Astrocyte of the cerebellum (primary cell): ENCODE measurements at regions not wholly inside any gene's neighbourhood (a gene's known extent, or its start where the extent isn't known, plus 50 kb on each side); places are given as distances from the start of the nearest gene placed in this dataset.

Experiments used
- DNase-seq: peaks from one replicate; pipeline ENCODE4 v3.0.0-alpha.2; 2011; ENCODE audit warnings: low read depth
- H3K4me3 ChIP-seq: 2 replicates; pipeline ENCODE4 v1.5.1; 2011; ENCODE audit warnings: mild to moderate bottlenecking, low read depth, low read length, moderate library complexity
- in situ Hi-C: cut with HindIII; loops from 2 replicates; pipeline ENCODE4 v1.10.0; 2017; ENCODE audit warnings: low sequenced_read_pairs
- TF ChIP-seq, protein P1 (sequence below): IDR thresholded peaks from 2 replicates; pipeline ENCODE4 v1.5.1; 2012; ENCODE audit warnings: low read length, low read depth, moderate library complexity, mild to moderate bottlenecking; ENCODE audit errors: missing control alignments

DNA sequence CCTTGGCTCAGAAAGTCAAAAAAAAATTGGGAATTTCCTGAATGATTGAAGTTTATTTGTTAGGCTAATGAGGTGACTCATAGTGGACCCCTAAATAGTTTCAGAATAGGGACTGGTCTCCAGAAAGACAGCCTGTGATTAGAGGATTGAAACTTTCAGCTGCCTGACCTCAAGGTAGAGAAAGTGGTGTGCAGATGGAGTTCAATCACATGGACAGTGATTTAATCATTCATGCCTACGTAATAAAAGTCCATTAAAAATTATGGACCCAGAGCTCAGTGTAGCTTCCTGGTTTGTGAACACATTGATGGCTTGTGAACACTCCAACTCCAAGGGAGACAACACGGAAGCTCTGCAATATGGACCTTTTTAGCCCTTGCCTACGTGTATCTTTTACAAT lies 533.2 kb upstream of the PCDH9 start:
- no peak for DNase-seq
- H3K4me3 ChIP-seq: no peak overlapping the region
- in situ Hi-C loops: no loop called here
- TF ChIP-seq, protein P1, sequence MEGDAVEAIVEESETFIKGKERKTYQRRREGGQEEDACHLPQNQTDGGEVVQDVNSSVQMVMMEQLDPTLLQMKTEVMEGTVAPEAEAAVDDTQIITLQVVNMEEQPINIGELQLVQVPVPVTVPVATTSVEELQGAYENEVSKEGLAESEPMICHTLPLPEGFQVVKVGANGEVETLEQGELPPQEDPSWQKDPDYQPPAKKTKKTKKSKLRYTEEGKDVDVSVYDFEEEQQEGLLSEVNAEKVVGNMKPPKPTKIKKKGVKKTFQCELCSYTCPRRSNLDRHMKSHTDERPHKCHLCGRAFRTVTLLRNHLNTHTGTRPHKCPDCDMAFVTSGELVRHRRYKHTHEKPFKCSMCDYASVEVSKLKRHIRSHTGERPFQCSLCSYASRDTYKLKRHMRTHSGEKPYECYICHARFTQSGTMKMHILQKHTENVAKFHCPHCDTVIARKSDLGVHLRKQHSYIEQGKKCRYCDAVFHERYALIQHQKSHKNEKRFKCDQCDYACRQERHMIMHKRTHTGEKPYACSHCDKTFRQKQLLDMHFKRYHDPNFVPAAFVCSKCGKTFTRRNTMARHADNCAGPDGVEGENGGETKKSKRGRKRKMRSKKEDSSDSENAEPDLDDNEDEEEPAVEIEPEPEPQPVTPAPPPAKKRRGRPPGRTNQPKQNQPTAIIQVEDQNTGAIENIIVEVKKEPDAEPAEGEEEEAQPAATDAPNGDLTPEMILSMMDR: no peak

DNA sequence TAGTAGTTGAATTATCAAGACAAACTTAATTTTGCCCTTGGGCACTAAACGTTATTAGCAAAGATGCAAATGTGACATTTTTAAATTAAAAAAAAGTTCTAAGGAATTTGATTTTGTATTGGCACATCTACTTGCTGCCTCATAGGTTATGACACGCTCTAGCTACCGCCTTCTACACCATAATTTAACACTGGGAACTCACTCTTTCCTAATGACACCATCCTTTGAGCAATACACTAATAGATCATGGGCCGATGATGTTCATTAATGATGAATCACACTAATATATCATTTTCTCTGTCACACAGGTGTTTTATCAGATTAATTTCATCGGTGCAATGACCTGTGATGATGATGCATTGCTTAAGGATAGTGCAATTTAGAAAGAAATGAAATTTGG lies 528.8 kb upstream of the PCDH9 start:
- in situ Hi-C loops: no loop called here
- TF ChIP-seq, protein P1: no peak
- no peak for DNase-seq
- no peak overlapping the region for H3K4me3 ChIP-seq

DNA sequence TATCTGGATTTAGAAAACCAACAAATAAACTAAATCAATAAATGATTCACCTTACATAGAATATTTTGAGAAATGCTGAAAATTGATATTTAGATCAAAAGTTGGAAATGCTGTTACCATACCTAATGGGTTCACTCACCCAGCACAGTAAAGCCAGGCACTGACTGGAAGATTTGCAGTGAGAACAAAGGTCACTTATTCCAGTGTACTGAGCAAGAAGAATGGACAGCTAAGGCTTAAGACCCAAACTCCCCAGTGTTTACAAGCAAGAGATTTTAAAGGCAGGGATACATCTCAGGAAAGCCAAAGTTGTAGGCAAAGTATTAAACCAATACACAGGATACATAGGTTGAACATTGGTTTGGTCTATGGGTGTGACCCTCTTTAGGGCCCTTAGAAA lies 523.9 kb upstream of the PCDH9 start:
- TF ChIP-seq, protein P1: no peak
- no peak overlapping the region for H3K4me3 ChIP-seq
- in situ Hi-C loops: no loop called here
- DNase-seq: no peak

DNA sequence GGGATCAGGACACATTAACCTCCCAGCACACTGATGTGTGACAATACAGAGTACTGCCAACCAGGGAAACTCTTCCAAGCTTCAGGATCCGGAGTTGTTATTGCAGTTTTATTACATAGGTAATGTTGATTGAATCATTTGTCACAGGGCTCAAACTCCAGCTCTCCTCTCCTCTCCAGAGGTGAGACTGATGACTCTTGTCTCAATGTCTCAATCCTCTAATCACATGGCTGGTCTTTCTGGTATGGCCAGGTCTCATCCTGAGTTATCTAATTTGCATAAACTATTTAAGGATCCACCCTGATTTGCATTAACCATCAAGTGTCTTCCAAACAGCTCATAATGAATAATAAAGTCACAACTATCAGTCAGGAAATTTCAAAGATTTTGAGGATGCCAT lies 522.6 kb upstream of the PCDH9 start:
- in situ Hi-C loops: no loop called here
- H3K4me3 ChIP-seq: no peak overlapping the region
- DNase-seq: no peak
- TF ChIP-seq, protein P1: no peak

- no peak overlapping the region for H3K4me3 ChIP-seq
- no peak for DNase-seq
- in situ Hi-C loops: no loop called here
- TF ChIP-seq, protein P1: no peak
These were observed 512.3 kb upstream of the PCDH9 start for GRCh38 chr13:67742478-67742877.

- H3K4me3 ChIP-seq: no peak overlapping the region
- TF ChIP-seq, protein P1: no peak
- DNase-seq: no peak
- in situ Hi-C loops: no loop called here
These were observed 510.9 kb upstream of the PCDH9 start for GRCh38 chr13:67740871-67741535.
